ENCODE measurements at regions not wholly inside any gene's neighbourhood (a gene's known extent, or its start where the extent isn't known, plus 50 kb on each side); places are given as distances from the start of the nearest gene placed in this dataset.

DNA sequence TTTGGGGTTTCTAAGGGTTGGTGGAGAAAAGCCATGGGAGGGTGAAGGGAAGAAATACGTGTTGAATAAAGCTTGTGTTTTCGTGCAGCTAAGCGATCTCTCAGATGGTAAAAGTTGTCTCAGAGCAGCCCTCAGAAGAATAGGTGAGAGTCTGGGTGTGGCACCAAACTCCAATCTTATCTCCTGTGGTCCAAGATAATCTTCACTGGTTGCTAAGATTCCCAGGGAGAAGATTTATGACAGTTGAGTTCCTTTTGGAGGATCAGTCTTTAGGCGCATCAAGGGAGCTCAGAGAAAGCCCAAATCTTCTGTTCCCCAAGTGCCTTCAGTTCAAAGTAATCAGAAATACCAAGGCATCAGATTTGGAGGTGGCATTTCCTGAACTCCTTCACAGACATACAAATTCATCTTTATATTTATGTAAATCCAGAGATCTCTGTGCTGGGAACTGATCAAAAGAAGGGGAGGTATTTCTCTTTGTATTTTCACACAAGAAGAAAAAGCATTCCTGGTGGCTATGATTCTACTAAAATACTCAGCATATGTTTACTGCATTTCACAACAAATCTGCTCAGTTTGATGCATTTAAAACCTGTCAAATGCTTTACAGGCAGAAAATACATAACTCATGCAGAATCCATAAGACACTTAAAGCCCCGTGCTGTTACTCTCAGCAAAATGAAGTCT is 102.9 kb downstream of the ABCC12 start:
- no peaks in the 10 kb centered on the region for H3K79me1 ChIP-seq (ENCODE audit: low read depth, low read length)
- no peak overlapping the region for H2BK20ac ChIP-seq (ENCODE audit: low read length)
- DNase-seq (ENCODE audit: low read depth in 1 of 2, low spot score in 2 of 2) (no peak), FAIRE-seq (no peak)
- H2BK120ac ChIP-seq (replicated peaks; ENCODE audit: low read depth, low read length): no peak overlapping the region
- no peak overlapping the region for H4K91ac ChIP-seq (replicated peaks; ENCODE audit: insufficient read length, low read length)
- no peak overlapping the region for H3K4me2 ChIP-seq (ENCODE audit: insufficient read depth in 1 of 2, low read depth in 2 of 2, low read length in 2 of 2)
- ChIA-PET CTCF (ENCODE audit: partially characterized antibody) (interaction anchor here (0.6 to 3.4 kb wide), 8 partner anchors 11 to 911 kb away, joined by 3 to 22 read pairs (median 3); no protein-coding TSS in a partner anchor), POLR2A (ENCODE audit: partially characterized antibody) (no interaction called here)
- H3K23ac ChIP-seq (ENCODE audit: insufficient read length): no peak overlapping the region
- no peaks in the 10 kb centered on the region for H3K36me3 ChIP-seq (ENCODE audit: control insufficient read depth in 2 of 4, insufficient read depth in 4 of 4, low read length in 3 of 4)
- no peak overlapping the region for H3K9ac ChIP-seq (replicated peaks in 1 of 4; ENCODE audit: extremely low read depth in 1 of 4, low read depth in 3 of 4, low read length in 3 of 4)
- peaks cover 0 to 7% (median 5%) of the 10 kb centered on the region in 4 experiments; a peak in 2 of 7 replicates for H3K4me1 ChIP-seq (replicated peaks in 1 of 4; ENCODE audit: control insufficient read depth in 3 of 4, insufficient read depth in 4 of 4, low read length in 3 of 4)
- H3K4ac ChIP-seq (replicated peaks; ENCODE audit: insufficient read length, low read depth, low read length): no peak overlapping the region
- no peak overlapping the region for H2BK12ac ChIP-seq (ENCODE audit: low read depth, low read length)
- no peak overlapping the region for H4K5ac ChIP-seq (ENCODE audit: insufficient read length, low read depth, low read length)
- TF ChIP-seq NRF1 (IDR thresholded peaks at IDR 0.05; ENCODE audit: low read depth, low read length) (no peak), MAFK (IDR thresholded peaks at IDR 0.05; ENCODE audit: low read depth, low read length) (0 out of 2 replicates have a peak, but pooled peaks have one; percentile 8), KDM1A (IDR thresholded peaks at IDR 0.05; ENCODE audit: borderline replicate concordance, low read length) (no peak)
- 90% methylated on average over 5 of the region's 5 CpGs; no CpG with 5 or more reads in 1 of the 2 experiments for WGBS, 2 experiments (ENCODE audit: extremely low coverage in 1 of 2, insufficient coverage in 1 of 2, insufficient read length in 1 of 2, insufficient replicate concordance in 2 of 2, low coverage in 1 of 2, low lambda C conversion rate in 2 of 2, missing lambda C conversion rate in 1 of 2)
- no peaks in the 10 kb centered on the region for H3K23me2 ChIP-seq (ENCODE audit: low read depth, low read length)
- H2BK5ac ChIP-seq (ENCODE audit: low read depth, low read length): no peak overlapping the region
- no peak overlapping the region for H4K8ac ChIP-seq (ENCODE audit: extremely low read depth, insufficient read depth, low read length)
- no peak overlapping the region for H3K4me3 ChIP-seq (ENCODE audit: extremely low read depth in 1 of 4, insufficient read depth in 2 of 4, low read depth in 3 of 4, low read length in 4 of 4)
- H2BK15ac ChIP-seq (ENCODE audit: low read length): no peak overlapping the region
- no peaks in the 10 kb centered on the region for H3K79me2 ChIP-seq (ENCODE audit: control insufficient read depth in 1 of 2, insufficient read depth in 2 of 2, low read length in 2 of 2)
- H3K27me3 ChIP-seq (replicated peaks in 1 of 4; ENCODE audit: control insufficient read depth in 3 of 4, extremely low read depth in 1 of 4, insufficient read depth in 3 of 4, low read length in 3 of 4): no peaks in the 10 kb centered on the region
- H2AK5ac ChIP-seq (ENCODE audit: low read depth, low read length): no peak overlapping the region
- H3K56ac ChIP-seq (replicated peaks; ENCODE audit: insufficient read length, low read depth, low read length): no peak overlapping the region
- no peak overlapping the region for H3K18ac ChIP-seq (ENCODE audit: extremely low read depth, low read length)
- H3K9me3 ChIP-seq (ENCODE audit: insufficient read depth in 2 of 2, low read depth in 1 of 2, low read length in 1 of 2): no peaks in the 10 kb centered on the region; a peak in 1 of 4 replicates
- no peak overlapping the region for H2AFZ ChIP-seq (ENCODE audit: low read length)
- H4K20me1 ChIP-seq (replicated peaks in 1 of 2; ENCODE audit: control insufficient read depth in 1 of 2, insufficient read depth in 2 of 2, low read length in 2 of 2): no peaks in the 10 kb centered on the region
- H3K14ac ChIP-seq (ENCODE audit: insufficient read length): no peak overlapping the region
- H3K27ac ChIP-seq (ENCODE audit: low read depth, low read length): no peak overlapping the region
